SK-N-SH treated with all-trans-retinoic acid at 6 μM for 48 hours (cell line): ENCODE measurements at regions not wholly inside any gene's neighbourhood (a gene's known extent, or its start where the extent isn't known, plus 50 kb on each side); places are given as distances from the start of the nearest gene placed in this dataset.

Experiments
- BACH2 ChIP-seq: fragments of 250-450 bp; sonication (Bioruptor Pico); IDR thresholded peaks from 2 replicates; pipeline ENCODE4 v1.9.0; 2021; ENCODE audit warnings: mild to moderate bottlenecking, borderline replicate concordance
- CREB5 ChIP-seq: fragments of 250-450 bp; sonication (Bioruptor Pico); IDR thresholded peaks from 2 replicates; pipeline ENCODE4 v1.5.1; 2020; ENCODE audit warnings: low read depth, mild to moderate bottlenecking, moderate library complexity
- ESRRG ChIP-seq: fragments of 250-450 bp; sonication (Bioruptor Pico); IDR thresholded peaks from 2 replicates; pipeline ENCODE4 v1.6.1; 2021; ENCODE audit warnings: mild to moderate bottlenecking
- ISL1 ChIP-seq: fragments of 250-450 bp; sonication (Bioruptor Pico); IDR thresholded peaks from 2 replicates; pipeline ENCODE4 v2.1.2; 2022; ENCODE audit warnings: mild to moderate bottlenecking, moderate library complexity
- PATZ1 ChIP-seq: fragments of 250-450 bp; sonication (Bioruptor Pico); IDR thresholded peaks from 2 replicates; pipeline ENCODE4 v1.8.0; 2020; ENCODE audit warnings: mild to moderate bottlenecking, moderate library complexity, borderline replicate concordance
- POU6F1 ChIP-seq: fragments of 250-450 bp; sonication (Bioruptor Pico); IDR thresholded peaks from 2 replicates; pipeline ENCODE4 v1.8.0; 2021; ENCODE audit warnings: low read depth, mild to moderate bottlenecking, moderate library complexity, borderline replicate concordance
- RARB ChIP-seq: fragments of 250-450 bp; sonication (Bioruptor Pico); IDR thresholded peaks from 2 replicates; pipeline ENCODE4 v1.8.0; 2021; ENCODE audit warnings: mild to moderate bottlenecking, moderate library complexity
- ZC3H10 ChIP-seq: fragments of 250-450 bp; sonication (Bioruptor Pico); IDR thresholded peaks from 2 replicates; pipeline ENCODE4 v1.5.1; 2021; ENCODE audit warnings: mild to moderate bottlenecking, moderate library complexity
- ZNF565 ChIP-seq: fragments of 450-650 bp; formaldehyde crosslinking; conservative IDR thresholded peaks from 2 replicates; pipeline ENCODE4 v1.5.0; 2020; ENCODE audit warnings: low read depth, mild to moderate bottlenecking, moderate library complexity
- ZNF8 ChIP-seq: fragments of 450-650 bp; formaldehyde crosslinking; IDR thresholded peaks from 2 replicates; pipeline ENCODE4 v1.5.0; 2020; ENCODE audit warnings: mild to moderate bottlenecking, moderate library complexity

GRCh38 chr4:79516114-79516513 lies 108.1 kb upstream of the GK2 start:
- TF ChIP-seq ZNF8 (no peak), ZC3H10 (no peak), ESRRG (no peak), POU6F1 (CRISPR knock-in tag) (no peak), ZNF565 (CRISPR knock-in tag) (no peak), RARB (CRISPR knock-in tag) (no peak), CREB5 (no peak), ISL1 (CRISPR knock-in tag) (no peak), PATZ1 (CRISPR knock-in tag) (no peak), BACH2 (CRISPR knock-in tag) (no peak)
